ENCODE measurements at regions not wholly inside any gene's neighbourhood (a gene's known extent, or its start where the extent isn't known, plus 50 kb on each side); places are given as distances from the start of the nearest gene placed in this dataset.

GRCh38 chr1:21350202-21350885 is 60.1 kb upstream of the ECE1 start:
- TF ChIP-seq CTCF (IDR thresholded peaks at IDR 0.05) (no peak), POLR2A (IDR thresholded peaks at IDR 0.05) (no peak)

Data from heart left ventricle (tissue), 13 donors.